ENCODE measurements at regions not wholly inside any gene's neighbourhood (a gene's known extent, or its start where the extent isn't known, plus 50 kb on each side); places are given as distances from the start of the nearest gene placed in this dataset.

DNA sequence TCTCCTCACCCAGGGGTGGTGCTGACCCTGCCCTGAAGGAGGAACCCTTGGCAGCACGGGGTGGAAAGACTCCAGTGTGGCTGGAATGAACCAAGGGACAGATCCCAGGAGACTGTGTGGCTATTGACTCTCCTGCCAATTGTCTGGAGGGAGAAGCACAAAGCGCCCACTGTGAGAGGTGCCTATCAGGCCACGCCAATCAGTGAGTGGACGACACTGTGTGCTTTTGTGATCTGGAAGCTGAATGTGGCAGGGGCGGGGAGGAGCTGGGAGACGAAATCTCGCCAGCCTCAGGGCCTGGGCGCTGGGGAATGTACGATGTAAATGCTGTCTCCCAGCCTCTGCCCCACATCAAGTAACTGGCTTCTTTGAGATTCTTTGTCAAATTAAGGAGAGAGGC, 167.1 kb downstream of the ZBTB18 start:
- no peak for DNase-seq (ENCODE audit: extremely low read depth in 1 of 2, low read depth in 1 of 2)

DNA sequence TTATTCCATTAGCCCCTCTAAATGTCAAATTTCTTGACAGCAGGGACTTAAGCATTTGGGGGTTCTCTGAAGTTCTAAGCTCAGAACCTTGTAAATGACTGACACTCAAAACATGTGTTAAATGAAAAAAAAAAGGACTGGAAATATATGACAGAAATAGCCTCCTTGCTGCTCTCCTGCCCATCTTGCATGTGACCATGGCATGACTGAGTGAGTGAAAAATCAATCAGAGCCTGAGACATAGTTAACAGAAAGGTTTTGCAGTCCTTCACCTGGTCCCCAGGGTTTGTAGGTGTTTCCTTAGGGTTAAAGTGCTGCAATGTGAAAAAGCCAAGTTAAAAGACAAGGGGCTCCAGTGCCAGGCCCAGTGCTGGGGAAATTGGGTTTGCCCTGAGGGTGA, 168.1 kb downstream of the ZBTB18 start:
- DNase-seq (ENCODE audit: extremely low read depth in 1 of 2, low read depth in 1 of 2): no peak

DNA sequence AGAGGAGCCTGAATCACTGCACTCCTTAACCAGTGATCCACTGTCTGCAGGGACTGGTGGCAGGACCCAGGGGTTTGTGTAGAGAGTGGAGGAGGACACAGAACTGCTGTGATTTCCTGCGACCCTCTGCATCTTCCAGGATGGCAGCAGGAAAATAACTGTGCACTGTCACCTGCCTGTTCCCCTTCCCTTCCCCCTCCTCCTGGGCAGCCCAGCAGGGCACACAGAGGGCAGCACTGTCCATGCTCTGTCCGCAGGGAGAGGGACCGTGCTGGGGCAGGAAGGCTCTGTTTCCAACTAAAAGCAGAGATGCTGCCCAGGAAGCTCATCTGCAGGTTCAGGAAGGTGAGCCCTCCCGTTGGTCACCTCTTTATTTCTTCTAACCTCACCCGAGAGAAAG, 168.7 kb downstream of the ZBTB18 start:
- no peak for DNase-seq (ENCODE audit: extremely low read depth in 1 of 2, low read depth in 1 of 2)

DNA sequence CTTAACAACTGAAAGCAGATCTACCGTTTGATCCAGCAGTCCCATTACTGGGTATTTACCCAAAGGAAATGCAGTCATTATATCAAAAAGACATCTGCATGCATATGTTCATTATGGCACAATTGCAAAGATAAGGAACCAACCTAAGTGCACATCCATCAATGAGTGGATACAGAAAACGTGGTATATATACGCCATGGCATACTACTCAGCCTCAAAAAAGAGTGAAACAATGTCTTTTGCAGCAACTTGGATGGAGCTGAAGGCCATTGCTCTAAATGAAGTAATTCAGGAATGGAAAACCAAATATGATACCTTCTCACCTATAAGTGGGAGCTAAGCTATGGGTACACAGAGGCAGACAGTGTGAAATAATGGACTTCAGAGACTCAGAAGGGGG, 169.3 kb downstream of the ZBTB18 start:
- DNase-seq (ENCODE audit: extremely low read depth in 1 of 2, low read depth in 1 of 2): no peak

DNA sequence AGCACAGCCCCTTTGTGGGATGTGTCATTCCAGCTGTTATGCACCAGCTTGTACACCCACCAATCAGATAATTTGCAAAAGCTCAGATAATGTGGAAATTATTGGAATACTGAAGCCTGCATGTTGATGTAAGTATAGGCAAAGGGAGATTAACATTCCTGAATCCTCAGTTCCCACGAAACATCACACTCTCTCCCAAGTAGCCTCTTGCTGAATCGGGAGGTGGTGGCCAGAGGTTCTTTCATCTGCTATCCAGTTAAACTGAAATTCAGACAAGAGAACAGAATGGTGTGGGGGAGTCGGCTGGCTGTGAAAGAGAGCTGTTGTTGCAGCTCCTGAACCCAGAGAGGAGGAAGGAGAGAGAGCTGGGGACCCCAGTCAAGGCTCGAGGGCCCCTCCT, 170.9 kb downstream of the ZBTB18 start:
- DNase-seq (ENCODE audit: extremely low read depth in 1 of 2, low read depth in 1 of 2): no peak

DNA sequence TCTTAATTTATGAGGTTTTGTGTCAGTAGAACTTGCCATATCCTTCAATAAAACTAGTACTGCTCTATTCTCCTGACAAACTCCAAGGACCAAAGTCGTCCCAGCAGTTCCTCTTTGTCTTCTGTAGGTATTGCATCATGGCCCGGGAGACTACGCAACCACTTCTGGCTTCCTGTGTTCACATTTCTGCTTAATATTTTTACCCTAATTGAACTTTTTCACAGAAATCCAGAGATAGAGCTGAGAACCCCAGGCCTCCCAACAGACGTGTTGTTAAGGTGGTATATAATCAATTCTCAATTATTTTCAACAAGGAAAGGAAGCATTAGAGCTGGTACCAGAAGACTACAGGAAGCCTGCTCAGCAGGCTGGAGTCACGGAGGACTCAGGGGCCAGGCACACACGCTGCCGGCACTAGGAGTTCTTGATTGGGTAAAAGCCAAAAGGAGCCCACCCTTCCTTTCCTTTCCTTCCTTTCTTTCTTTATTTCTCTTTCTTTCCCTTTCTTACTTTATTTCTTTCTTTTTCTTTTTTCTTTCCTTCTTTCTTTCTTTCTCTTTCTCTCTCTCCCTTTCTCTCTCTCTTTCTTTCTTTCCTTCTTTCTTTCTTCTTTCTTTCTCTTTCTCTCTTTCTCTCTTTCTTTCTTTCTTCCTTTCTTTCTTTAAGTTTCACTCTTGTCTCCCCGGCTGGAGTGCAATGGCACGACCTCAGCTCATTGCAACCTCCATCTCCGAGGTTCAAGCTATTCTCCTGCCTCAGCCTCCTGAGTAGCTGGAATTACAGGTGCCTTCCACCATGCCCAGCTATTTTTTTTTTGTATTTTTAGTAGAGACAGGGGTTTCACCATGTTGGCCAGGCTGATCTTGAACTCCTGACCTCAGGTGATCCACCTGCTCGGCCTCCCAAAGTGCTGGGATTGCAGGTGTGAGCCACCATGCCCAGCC, 173.7 kb downstream of the ZBTB18 start:
- no peak for DNase-seq (ENCODE audit: extremely low read depth in 1 of 2, low read depth in 1 of 2)

DNA sequence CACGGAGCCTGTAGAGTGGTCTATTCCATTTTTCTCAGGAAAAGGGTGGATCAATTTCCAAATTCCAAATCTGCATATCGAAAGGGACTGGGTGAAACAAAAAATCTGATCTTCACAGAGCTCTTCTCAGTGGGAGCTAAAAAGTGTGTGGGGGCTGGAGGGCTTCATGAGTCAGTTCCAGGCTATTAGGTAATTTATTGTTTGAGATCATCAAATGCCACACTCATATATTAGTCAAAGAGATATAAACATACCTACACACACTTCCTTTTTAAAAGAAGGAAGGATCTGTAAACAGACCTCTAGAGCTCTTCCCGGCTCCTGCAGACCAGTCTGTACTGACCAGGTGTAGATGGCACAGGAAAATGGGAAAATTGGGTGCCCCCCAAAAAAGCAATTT, 175.4 kb downstream of the ZBTB18 start:
- no peak for DNase-seq (ENCODE audit: extremely low read depth in 1 of 2, low read depth in 1 of 2)

DNA sequence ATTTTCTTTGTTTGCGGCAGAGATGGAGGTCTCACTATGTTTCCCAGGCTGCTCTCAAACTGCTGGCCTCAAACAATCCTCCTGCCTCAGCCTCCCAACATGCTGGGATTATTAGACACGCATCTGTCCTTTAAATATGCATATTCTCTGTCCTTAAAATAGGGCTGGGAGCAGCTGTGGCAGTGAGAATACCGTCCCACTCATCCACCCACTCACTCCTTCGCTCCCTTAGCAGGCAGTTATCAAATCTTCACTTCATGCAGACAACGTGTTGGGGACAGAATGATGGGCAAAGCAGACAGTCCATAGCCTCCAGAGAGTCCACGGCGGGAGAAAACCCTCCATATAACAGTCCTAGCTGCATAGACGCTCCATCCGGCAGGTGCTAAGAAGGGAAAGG, 179.4 kb downstream of the ZBTB18 start:
- DNase-seq (ENCODE audit: extremely low read depth in 1 of 2, low read depth in 1 of 2): no peak

DNA sequence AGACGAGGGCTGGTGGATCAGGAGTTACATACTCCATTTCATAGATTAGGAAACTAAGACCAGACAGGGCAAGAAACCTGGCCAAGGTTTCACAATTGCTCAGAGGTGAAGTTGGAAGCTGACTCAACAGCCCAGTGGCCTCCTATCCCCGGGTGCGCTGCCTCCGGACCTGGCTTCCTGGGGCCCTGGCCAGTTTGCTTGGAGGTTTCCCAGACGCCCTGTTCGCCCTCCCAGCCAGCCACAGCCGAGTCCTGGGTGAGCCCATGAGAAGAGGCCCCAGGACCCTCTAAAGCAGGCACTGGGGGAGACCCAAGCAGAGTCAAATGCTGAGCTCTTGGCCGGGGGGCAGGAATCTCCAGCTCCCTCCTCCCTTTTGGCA, 180.1 kb downstream of the ZBTB18 start:
- no peak for DNase-seq (ENCODE audit: extremely low read depth in 1 of 2, low read depth in 1 of 2)

DNA sequence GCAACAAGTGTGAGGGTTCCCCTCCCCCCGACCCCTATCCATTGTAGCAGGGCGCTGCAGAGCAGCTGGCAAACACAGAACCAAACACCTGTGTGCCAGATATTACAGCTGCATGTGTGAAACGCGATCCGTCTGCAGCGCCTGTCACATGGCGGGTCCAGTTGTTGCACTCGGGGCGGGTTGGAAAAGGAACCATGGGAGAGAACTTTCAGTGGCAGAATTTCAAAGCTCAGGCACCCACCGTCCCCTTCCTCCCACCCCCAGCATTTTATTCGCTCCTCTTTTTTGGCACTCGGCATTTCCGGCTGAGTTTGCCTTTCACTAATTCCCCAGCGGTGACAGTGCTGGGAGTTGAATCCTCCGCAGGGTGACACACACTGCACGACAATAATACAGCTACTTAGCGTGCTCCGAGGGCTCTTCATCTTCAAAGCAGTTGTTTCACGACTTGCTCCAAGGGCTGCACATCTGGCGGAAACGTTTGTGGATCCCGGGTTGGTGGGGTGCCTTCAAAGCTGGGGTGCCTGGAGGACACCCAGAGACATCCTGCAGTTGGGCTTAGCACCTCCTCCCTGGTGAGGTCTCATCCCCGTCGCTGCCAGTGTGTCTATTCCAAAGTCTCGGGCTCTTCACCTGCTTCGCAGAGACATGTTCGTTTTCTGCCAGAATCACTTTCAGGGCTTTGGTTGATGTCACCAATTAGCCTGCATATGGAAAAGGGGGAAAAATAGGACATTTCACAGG, 180.7 kb downstream of the ZBTB18 start:
- DNase-seq (ENCODE audit: extremely low read depth in 1 of 2, low read depth in 1 of 2): no peak

DNA sequence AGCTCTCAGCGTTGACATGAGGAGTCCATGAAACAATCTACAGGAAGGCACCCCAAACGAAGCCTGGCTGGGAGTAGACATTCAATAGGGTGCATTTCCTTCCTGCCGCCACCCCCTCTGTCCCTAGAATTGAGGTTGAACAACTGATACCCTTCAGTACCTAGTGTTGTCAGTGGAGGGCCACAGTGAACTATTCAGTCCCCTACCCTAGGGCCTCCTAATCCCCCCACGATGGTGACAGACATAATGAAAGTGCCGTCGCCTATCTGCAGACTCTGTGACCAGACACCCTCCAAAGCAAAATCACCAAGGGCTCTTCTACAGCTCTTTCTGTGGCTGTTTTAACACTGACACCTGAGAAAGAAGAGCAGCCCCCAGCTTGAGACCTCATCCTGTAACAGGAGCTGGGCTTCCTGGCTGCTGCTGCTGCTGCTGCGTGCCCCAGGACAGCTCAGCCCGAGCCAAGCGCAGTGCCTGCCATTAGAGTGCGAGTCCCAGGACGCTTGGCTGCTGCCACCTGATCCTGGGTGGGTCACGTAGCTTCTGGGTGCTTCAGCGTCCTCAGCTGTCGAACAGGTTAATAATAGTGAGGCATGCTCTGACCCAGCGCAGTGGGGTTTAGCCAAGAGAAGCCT, 183.0 kb downstream of the ZBTB18 start:
- no peak for DNase-seq (ENCODE audit: extremely low read depth in 1 of 2, low read depth in 1 of 2)

DNA sequence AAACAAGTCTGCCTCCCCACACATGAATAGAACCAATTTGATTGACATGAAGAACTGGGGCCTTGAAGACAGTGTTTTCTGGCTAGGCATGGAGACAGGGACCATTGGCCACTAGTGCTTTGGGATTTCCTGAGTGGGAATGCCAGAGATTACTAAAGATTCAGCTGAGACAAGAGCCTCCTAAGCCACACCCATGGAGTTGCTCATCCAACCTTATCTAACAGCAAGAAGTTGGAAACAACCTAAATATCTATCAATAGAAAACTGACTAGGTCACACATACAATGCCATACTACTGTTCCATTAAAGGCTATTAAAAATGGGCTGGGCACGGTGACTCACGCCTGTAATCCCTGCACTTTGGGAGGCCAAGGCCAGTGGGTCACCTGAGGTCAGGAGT, 184.1 kb downstream of the ZBTB18 start:
- DNase-seq (ENCODE audit: extremely low read depth in 1 of 2, low read depth in 1 of 2): no peak

DNA sequence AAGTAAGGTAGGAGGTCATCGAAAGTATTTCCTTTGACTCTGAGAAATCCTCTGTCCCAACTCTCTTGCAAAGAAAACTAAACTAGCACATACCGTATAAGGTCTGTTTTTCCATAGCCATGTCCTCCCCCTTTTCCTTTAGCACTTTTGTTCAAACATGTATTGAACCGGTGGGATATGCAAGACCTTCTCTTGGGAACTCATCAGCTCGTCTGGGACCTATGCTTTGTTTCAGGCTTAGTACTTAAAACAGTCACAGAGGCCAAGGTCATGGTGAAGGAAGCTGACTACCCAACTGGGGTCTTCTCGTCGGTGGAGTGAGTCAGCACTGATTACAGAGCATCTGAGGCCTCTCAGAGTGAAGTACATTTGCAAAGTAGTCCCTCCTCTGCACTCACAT, 185.0 kb downstream of the ZBTB18 start:
- no peak for DNase-seq (ENCODE audit: extremely low read depth in 1 of 2, low read depth in 1 of 2)

DNA sequence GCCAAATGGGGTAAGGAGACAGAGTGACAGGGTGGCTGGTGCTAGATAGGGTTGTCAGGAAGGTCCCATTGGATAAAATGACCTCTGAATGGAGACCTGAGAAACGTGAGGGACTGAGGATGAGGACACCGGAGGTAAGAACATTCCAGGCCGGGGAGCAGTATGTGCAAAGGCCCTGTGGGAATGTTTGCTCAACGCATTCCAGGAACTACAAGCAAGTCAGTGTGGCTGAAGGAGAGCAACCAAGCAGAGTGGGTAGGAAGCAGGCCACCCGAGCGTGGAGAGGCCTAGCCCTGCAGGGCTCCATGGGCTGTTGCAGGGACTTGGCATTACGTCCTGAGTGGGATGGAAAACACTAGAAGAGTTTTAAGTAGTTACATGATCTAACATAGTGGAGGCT, 185.6 kb downstream of the ZBTB18 start:
- no peak for DNase-seq (ENCODE audit: extremely low read depth in 1 of 2, low read depth in 1 of 2)

DNA sequence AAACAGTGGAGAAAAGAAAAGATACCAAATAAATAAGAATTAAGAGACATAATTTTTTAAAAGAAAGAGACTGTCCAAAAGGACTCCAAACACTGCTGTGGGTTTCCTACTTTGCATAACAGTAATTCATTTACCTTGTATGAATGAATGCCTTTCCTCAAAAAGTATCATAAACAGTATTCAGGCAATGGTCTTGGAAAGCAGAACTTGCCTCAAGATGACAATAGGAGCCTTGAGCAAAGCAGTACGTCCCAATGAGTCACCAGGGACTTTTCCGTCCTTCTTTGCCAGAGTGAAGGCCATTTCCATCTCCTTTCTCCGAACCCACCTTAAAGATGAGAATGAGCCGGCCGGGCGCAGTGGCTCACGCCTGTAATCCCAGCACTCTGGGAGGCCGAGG, 186.4 kb downstream of the ZBTB18 start:
- DNase-seq (ENCODE audit: extremely low read depth in 1 of 2, low read depth in 1 of 2): no peak

DNA sequence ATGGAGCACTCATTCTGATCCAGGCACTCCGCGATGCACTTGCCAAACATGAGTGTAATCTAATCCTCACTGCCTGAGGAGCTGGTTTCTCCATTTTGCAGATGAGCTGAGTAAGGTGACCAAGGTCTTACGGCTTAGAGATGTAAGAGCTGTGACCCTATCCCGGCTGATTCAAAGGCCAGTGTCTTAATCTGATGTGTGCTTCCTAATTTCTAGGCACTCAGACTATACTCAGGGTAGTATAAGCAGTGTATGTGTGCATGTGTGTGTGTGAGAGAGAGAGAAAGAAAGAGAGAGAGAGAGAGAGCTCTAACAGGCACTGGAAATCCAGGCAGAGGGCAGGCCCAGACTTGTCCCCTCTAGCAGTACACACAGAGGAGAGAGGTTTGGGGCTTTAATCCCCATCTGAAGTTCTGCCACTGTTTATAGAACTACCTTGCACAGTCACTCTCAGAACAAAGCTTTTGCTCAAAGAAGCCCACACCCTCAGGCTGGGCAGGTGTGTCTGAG, 188.2 kb downstream of the ZBTB18 start:
- no peak for DNase-seq (ENCODE audit: extremely low read depth in 1 of 2, low read depth in 1 of 2)

DNA sequence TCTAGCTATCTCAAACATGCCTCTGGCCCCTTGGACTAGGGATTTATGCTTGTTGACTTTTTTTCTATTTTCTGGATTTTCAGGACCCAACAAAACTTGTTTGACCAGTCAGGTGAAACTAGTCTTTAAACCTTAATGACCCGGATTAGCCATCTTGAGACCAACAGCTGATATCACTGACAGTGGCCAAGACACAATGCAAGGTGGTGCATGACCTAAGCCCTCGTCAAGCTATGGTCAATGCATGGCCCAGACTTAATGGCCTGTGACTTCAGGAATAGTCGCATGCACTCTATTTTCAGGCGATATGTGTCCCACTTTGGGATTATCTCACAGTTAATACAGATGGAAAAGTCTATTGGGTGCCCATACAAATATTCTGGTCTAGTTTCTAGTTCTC, 190.4 kb downstream of the ZBTB18 start:
- no peak for DNase-seq (ENCODE audit: extremely low read depth in 1 of 2, low read depth in 1 of 2)

DNA sequence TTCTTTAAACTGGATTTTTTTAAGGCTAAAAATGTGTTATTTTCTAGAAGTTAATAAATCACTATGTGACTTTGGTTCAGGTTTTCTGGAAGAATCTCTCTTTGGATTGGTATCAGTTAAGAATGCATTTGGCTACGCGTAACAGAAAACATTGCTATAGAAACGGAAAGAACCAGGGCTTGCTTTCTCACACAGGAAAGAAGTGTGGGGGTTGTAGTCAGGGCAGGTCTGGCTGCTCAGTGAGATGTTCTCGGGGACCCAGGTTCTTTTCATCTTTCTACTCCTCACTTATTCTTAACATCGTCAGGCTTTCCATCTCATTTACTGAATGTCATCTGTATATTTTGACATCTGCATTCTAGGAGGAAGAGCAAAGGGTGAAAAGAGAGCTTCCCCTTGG, 191.4 kb downstream of the ZBTB18 start:
- DNase-seq (ENCODE audit: extremely low read depth in 1 of 2, low read depth in 1 of 2): no peak

DNA sequence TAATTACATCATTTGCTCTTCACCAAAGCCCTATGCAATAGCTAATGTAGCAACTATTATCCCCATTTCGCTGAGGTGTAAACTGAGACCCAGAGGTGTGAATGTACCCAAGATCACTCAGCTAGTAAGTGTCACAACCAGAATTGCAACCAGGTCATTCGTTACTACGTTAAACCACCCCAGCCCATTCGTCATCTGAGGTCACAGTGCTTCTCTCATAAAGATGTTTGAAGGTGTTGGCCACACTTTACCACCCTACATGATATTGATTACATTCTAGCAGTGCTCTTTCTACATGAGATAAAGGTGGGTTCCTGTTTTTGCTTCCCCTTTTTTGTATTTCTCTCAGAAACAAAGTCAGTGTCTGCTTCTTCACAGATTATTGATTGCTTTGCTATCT, 195.3 kb downstream of the ZBTB18 start:
- DNase-seq (ENCODE audit: extremely low read depth in 1 of 2, low read depth in 1 of 2): no peak

DNA sequence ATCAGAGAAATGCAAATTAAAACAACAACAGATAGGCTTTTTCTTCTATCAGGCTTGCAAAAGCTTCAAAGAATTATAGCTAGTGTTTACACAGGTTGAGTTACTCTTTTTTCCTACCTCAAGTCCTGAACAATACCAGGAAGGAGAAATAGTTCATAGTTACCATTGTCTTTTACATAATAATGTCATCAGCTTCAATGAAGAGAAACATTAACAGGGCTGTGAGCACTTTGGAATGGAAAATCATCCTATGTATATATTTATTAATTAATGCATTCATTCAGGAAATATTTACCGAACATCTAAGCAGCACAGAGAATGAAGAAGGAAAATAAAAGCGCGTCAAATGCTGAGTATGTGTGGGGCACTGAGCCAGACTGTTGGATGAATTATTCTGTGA, 197.3 kb downstream of the ZBTB18 start:
- no peak for DNase-seq (ENCODE audit: extremely low read depth in 1 of 2, low read depth in 1 of 2)

DNA sequence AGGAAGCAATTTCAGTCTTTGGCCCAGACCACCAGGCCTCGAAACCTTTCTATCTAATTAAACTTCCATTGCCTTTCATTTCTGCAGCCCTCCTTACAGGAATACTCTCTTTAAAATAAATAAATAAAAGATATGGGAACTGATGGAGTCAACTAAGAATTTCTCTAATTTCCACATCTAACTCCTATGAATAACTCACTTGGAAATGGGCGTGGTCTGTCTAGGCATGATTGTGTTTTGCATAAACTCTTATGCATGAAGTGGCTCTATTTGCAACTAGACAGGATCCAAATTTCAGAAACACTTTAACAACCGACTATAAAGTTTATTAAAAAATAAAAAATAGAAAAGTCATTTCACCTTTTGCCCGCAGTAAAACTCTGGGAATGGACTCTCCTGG, 199.5 kb downstream of the ADSS2 start:
- no peak for DNase-seq (ENCODE audit: extremely low read depth in 1 of 2, low read depth in 1 of 2)

DNA sequence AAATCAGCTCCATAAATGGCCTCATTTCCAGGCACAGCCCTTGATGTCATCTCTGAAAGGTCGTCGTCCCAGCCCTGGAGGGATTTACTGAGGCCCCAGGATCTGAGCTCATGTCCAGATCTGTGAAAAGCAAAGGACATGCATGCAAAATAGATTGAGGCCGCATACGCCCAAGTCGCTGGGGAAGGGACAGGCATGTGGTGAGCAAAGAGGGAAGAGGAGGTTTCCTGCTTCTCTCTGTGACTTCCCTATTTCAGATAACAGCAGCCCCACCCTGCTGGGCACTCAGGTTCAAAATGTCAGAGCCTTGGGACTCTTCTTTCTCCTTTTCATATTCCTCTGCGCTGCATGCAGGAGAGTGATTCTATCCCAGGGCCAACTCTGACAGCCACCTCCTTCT, 197.2 kb downstream of the ADSS2 start:
- no peak for DNase-seq (ENCODE audit: extremely low read depth in 1 of 2, low read depth in 1 of 2)

Measured in stimulated activated CD8-positive, alpha-beta memory T cell treated with anti-CD3 and anti-CD28 coated beads, Interleukin-7, amount 100 ng/mL, for 48 hours (primary cell).